ENCODE measurements at regions not wholly inside any gene's neighbourhood (a gene's known extent, or its start where the extent isn't known, plus 50 kb on each side); places are given as distances from the start of the nearest gene placed in this dataset.

- no peak for TF ChIP-seq CTCF (IDR thresholded peaks at IDR 0.05)
- TF ChIP-seq POLR2A (IDR thresholded peaks at IDR 0.05) = no peak
- TF ChIP-seq EP300 (IDR thresholded peaks at IDR 0.05) = no peak
Observed at GRCh38 chr9:94198414-94198813, 60.7 kb upstream of the ZNF169 start.
